WTC11 (cell line): ENCODE measurements at regions not wholly inside any gene's neighbourhood (a gene's known extent, or its start where the extent isn't known, plus 50 kb on each side); places are given as distances from the start of the nearest gene placed in this dataset.
A peak's percentile ranks its signal among the peaks of the same experiment; 100 is the strongest.

ENCODE experiments used
- ATAC-seq: fragments of 200-7000 bp; cut with Tn5 transposase; 2 replicates; pipeline ENCODE4 v1.10.0; 2021; ENCODE audit warnings: mild to moderate bottlenecking, moderate library complexity
- CTCF ChIA-PET: fragments of 300-600 bp; sonication (Branson Sonifier 250); formaldehyde crosslinking; loops from one replicate; lab custom pipeline; 2021; ENCODE audit warnings: antibody characterized with exemption; lab: Charles Lee
- POLR2A ChIA-PET: fragments of 350-600 bp; sonication (Branson Sonifier 250); formaldehyde crosslinking; loops from one replicate; lab custom pipeline; 2021; ENCODE audit warnings: antibody characterized with exemption; lab: Charles Lee
- DNase-seq: peaks from one replicate; pipeline ENCODE4 v3.0.0; 2021; ENCODE audit warnings: low spot score
- H3K27ac Mint-ChIP-seq: 2 replicates; pipeline ENCODE4 v1.8.0; 2021; ENCODE audit warnings: mixed read lengths
- H3K27me3 Mint-ChIP-seq: 2 replicates; pipeline ENCODE4 v1.8.0; 2021; ENCODE audit warnings: low read depth, mild to moderate bottlenecking, moderate library complexity, mixed read lengths
- H3K36me3 Mint-ChIP-seq: 2 replicates; pipeline ENCODE4 v1.8.0; 2021; ENCODE audit warnings: mixed read lengths
- H3K4me1 Mint-ChIP-seq: 2 replicates; pipeline ENCODE4 v1.8.0; 2022; ENCODE audit warnings: mixed read lengths
- H3K4me3 Mint-ChIP-seq: 2 replicates; pipeline ENCODE4 v1.8.0; 2021; ENCODE audit warnings: mild to moderate bottlenecking, moderate library complexity, mixed read lengths
- H3K9me3 Mint-ChIP-seq: 2 replicates; pipeline ENCODE4 v1.8.0; 2021; ENCODE audit warnings: mixed read lengths
- ESRRA ChIP-seq: sonication (generic); formaldehyde crosslinking; IDR thresholded peaks from 2 replicates; pipeline ENCODE4 v1.8.1; 2022; ENCODE audit warnings: mild to moderate bottlenecking, missing genetic modification reagents, borderline replicate concordance
- NR1H2 ChIP-seq: sonication (generic); formaldehyde crosslinking; IDR thresholded peaks from 2 replicates; pipeline ENCODE4 v1.9.0; 2021; ENCODE audit warnings: mild to moderate bottlenecking, moderate library complexity, missing genetic modification reagents
- TEAD4 ChIP-seq: sonication (generic); formaldehyde crosslinking; IDR thresholded peaks from 2 replicates; pipeline ENCODE4 v1.8.0; 2022; ENCODE audit warnings: mild to moderate bottlenecking, missing genetic modification reagents
- TP53 ChIP-seq: sonication (generic); formaldehyde crosslinking; IDR thresholded peaks from 2 replicates; pipeline ENCODE4 v1.8.1; 2023; ENCODE audit warnings: mild to moderate bottlenecking, missing genetic modification reagents
- ZNF232 ChIP-seq: sonication (generic); formaldehyde crosslinking; IDR thresholded peaks from 2 replicates; pipeline ENCODE4 v1.8.0; 2022; ENCODE audit warnings: mild to moderate bottlenecking, missing genetic modification reagents
- ZNF317 ChIP-seq: sonication (generic); formaldehyde crosslinking; IDR thresholded peaks from 2 replicates; pipeline ENCODE4 v1.8.1; 2023; ENCODE audit warnings: low read depth, mild to moderate bottlenecking, moderate library complexity, missing genetic modification reagents, borderline replicate concordance
- TF ChIP-seq, protein P1 (sequence below): sonication (generic); formaldehyde crosslinking; IDR thresholded peaks from 2 replicates; pipeline ENCODE4 v1.8.1; 2022; ENCODE audit warnings: low read depth, missing genetic modification reagents, borderline replicate concordance
- TF ChIP-seq, protein P2 (sequence below): sonication (generic); formaldehyde crosslinking; IDR thresholded peaks from 2 replicates; pipeline ENCODE4 v1.8.1; 2023; ENCODE audit warnings: mild to moderate bottlenecking, missing genetic modification reagents, borderline replicate concordance
- TF ChIP-seq, protein P3 (sequence below): sonication (generic); formaldehyde crosslinking; IDR thresholded peaks from 2 replicates; pipeline ENCODE4 v1.8.0; 2023; ENCODE audit warnings: missing genetic modification reagents, mild to moderate bottlenecking, borderline replicate concordance
- TF ChIP-seq, protein P4 (sequence below): sonication (generic); formaldehyde crosslinking; IDR thresholded peaks from 2 replicates; pipeline ENCODE4 v1.8.0; 2022; ENCODE audit warnings: mild to moderate bottlenecking, missing genetic modification reagents
- TF ChIP-seq, protein P5 (sequence below): fragments of 250-450 bp; sonication (Bioruptor Pico); IDR thresholded peaks from 2 replicates; pipeline ENCODE4 v1.9.0; 2021; ENCODE audit warnings: mild to moderate bottlenecking, borderline replicate concordance
- TF ChIP-seq, protein P6 (sequence below): sonication (generic); formaldehyde crosslinking; IDR thresholded peaks from 2 replicates; pipeline ENCODE4 v1.8.0; 2023; ENCODE audit warnings: mild to moderate bottlenecking, missing genetic modification reagents
- TF ChIP-seq, protein P7 (sequence below): sonication (generic); formaldehyde crosslinking; IDR thresholded peaks from 2 replicates; pipeline ENCODE4 v1.8.1; 2022; ENCODE audit warnings: mild to moderate bottlenecking, missing genetic modification reagents, moderate library complexity, borderline replicate concordance
- TF ChIP-seq, protein P8 (sequence below): sonication (generic); formaldehyde crosslinking; IDR thresholded peaks from 2 replicates; pipeline ENCODE4 v1.8.1; 2022; ENCODE audit warnings: missing genetic modification reagents, borderline replicate concordance

DNA sequence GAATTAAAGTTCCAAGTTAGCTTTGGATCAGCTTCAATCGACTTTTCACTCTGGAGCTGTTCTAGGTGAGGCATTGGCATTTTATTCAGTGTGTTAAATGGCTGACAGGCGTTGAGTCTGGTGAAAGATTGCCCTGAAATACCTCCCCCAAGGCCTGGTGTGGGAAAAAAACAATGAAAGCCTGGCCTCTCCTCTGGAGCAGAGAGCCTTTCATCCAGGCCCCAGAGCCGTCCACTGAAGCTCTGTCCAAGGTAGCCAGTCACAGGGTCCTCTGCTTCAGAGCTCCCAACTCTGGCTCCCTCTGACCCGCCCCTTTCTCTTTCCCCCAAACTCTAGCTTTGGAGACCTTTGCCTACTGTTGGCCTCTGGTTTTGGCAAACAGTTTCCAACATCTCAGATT is 123.6 kb upstream of the CRHR1 start:
- H3K9me3 Mint-ChIP-seq: peaks cover 7% of the 10 kb centered on the region
- POLR2A ChIA-PET: no interaction called here
- ATAC-seq (peak; percentile 73), DNase-seq (peak; percentile 30)
- no peak overlapping the region for H3K27ac Mint-ChIP-seq
- no peaks in the 10 kb centered on the region for H3K4me1 Mint-ChIP-seq
- no peaks in the 10 kb centered on the region for H3K27me3 Mint-ChIP-seq
- no peak overlapping the region for H3K4me3 Mint-ChIP-seq
- H3K36me3 Mint-ChIP-seq: no peaks in the 10 kb centered on the region
- CTCF ChIA-PET: interaction anchor here (0.7 to 1.7 kb wide), 9 partner anchors 12 to 429 kb away, joined by 3 to 7 read pairs (median 3); no protein-coding TSS in a partner anchor
- TF ChIP-seq, protein P1, sequence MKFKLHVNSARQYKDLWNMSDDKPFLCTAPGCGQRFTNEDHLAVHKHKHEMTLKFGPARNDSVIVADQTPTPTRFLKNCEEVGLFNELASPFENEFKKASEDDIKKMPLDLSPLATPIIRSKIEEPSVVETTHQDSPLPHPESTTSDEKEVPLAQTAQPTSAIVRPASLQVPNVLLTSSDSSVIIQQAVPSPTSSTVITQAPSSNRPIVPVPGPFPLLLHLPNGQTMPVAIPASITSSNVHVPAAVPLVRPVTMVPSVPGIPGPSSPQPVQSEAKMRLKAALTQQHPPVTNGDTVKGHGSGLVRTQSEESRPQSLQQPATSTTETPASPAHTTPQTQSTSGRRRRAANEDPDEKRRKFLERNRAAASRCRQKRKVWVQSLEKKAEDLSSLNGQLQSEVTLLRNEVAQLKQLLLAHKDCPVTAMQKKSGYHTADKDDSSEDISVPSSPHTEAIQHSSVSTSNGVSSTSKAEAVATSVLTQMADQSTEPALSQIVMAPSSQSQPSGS (CRISPR knock-in tag): no peak
- TF ChIP-seq, protein P2, sequence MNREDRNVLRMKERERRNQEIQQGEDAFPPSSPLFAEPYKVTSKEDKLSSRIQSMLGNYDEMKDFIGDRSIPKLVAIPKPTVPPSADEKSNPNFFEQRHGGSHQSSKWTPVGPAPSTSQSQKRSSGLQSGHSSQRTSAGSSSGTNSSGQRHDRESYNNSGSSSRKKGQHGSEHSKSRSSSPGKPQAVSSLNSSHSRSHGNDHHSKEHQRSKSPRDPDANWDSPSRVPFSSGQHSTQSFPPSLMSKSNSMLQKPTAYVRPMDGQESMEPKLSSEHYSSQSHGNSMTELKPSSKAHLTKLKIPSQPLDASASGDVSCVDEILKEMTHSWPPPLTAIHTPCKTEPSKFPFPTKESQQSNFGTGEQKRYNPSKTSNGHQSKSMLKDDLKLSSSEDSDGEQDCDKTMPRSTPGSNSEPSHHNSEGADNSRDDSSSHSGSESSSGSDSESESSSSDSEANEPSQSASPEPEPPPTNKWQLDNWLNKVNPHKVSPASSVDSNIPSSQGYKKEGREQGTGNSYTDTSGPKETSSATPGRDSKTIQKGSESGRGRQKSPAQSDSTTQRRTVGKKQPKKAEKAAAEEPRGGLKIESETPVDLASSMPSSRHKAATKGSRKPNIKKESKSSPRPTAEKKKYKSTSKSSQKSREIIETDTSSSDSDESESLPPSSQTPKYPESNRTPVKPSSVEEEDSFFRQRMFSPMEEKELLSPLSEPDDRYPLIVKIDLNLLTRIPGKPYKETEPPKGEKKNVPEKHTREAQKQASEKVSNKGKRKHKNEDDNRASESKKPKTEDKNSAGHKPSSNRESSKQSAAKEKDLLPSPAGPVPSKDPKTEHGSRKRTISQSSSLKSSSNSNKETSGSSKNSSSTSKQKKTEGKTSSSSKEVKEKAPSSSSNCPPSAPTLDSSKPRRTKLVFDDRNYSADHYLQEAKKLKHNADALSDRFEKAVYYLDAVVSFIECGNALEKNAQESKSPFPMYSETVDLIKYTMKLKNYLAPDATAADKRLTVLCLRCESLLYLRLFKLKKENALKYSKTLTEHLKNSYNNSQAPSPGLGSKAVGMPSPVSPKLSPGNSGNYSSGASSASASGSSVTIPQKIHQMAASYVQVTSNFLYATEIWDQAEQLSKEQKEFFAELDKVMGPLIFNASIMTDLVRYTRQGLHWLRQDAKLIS: no peak
- TF ChIP-seq TEAD4 (no peak), NR1H2 (CRISPR knock-in tag) (no peak), TP53 (CRISPR knock-in tag) (no peak), ZNF317 (CRISPR knock-in tag) (no peak), ESRRA (CRISPR knock-in tag) (no peak), ZNF232 (no peak)
- TF ChIP-seq, protein P3, sequence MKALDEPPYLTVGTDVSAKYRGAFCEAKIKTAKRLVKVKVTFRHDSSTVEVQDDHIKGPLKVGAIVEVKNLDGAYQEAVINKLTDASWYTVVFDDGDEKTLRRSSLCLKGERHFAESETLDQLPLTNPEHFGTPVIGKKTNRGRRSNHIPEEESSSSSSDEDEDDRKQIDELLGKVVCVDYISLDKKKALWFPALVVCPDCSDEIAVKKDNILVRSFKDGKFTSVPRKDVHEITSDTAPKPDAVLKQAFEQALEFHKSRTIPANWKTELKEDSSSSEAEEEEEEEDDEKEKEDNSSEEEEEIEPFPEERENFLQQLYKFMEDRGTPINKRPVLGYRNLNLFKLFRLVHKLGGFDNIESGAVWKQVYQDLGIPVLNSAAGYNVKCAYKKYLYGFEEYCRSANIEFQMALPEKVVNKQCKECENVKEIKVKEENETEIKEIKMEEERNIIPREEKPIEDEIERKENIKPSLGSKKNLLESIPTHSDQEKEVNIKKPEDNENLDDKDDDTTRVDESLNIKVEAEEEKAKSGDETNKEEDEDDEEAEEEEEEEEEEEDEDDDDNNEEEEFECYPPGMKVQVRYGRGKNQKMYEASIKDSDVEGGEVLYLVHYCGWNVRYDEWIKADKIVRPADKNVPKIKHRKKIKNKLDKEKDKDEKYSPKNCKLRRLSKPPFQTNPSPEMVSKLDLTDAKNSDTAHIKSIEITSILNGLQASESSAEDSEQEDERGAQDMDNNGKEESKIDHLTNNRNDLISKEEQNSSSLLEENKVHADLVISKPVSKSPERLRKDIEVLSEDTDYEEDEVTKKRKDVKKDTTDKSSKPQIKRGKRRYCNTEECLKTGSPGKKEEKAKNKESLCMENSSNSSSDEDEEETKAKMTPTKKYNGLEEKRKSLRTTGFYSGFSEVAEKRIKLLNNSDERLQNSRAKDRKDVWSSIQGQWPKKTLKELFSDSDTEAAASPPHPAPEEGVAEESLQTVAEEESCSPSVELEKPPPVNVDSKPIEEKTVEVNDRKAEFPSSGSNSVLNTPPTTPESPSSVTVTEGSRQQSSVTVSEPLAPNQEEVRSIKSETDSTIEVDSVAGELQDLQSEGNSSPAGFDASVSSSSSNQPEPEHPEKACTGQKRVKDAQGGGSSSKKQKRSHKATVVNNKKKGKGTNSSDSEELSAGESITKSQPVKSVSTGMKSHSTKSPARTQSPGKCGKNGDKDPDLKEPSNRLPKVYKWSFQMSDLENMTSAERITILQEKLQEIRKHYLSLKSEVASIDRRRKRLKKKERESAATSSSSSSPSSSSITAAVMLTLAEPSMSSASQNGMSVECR (CRISPR knock-in tag): no peak
- TF ChIP-seq, protein P4, sequence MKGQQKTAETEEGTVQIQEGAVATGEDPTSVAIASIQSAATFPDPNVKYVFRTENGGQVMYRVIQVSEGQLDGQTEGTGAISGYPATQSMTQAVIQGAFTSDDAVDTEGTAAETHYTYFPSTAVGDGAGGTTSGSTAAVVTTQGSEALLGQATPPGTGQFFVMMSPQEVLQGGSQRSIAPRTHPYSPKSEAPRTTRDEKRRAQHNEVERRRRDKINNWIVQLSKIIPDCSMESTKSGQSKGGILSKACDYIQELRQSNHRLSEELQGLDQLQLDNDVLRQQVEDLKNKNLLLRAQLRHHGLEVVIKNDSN: no peak
- TF ChIP-seq, protein P5, sequence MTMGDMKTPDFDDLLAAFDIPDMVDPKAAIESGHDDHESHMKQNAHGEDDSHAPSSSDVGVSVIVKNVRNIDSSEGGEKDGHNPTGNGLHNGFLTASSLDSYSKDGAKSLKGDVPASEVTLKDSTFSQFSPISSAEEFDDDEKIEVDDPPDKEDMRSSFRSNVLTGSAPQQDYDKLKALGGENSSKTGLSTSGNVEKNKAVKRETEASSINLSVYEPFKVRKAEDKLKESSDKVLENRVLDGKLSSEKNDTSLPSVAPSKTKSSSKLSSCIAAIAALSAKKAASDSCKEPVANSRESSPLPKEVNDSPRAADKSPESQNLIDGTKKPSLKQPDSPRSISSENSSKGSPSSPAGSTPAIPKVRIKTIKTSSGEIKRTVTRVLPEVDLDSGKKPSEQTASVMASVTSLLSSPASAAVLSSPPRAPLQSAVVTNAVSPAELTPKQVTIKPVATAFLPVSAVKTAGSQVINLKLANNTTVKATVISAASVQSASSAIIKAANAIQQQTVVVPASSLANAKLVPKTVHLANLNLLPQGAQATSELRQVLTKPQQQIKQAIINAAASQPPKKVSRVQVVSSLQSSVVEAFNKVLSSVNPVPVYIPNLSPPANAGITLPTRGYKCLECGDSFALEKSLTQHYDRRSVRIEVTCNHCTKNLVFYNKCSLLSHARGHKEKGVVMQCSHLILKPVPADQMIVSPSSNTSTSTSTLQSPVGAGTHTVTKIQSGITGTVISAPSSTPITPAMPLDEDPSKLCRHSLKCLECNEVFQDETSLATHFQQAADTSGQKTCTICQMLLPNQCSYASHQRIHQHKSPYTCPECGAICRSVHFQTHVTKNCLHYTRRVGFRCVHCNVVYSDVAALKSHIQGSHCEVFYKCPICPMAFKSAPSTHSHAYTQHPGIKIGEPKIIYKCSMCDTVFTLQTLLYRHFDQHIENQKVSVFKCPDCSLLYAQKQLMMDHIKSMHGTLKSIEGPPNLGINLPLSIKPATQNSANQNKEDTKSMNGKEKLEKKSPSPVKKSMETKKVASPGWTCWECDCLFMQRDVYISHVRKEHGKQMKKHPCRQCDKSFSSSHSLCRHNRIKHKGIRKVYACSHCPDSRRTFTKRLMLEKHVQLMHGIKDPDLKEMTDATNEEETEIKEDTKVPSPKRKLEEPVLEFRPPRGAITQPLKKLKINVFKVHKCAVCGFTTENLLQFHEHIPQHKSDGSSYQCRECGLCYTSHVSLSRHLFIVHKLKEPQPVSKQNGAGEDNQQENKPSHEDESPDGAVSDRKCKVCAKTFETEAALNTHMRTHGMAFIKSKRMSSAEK (CRISPR knock-in tag): no peak
- TF ChIP-seq, protein P6, sequence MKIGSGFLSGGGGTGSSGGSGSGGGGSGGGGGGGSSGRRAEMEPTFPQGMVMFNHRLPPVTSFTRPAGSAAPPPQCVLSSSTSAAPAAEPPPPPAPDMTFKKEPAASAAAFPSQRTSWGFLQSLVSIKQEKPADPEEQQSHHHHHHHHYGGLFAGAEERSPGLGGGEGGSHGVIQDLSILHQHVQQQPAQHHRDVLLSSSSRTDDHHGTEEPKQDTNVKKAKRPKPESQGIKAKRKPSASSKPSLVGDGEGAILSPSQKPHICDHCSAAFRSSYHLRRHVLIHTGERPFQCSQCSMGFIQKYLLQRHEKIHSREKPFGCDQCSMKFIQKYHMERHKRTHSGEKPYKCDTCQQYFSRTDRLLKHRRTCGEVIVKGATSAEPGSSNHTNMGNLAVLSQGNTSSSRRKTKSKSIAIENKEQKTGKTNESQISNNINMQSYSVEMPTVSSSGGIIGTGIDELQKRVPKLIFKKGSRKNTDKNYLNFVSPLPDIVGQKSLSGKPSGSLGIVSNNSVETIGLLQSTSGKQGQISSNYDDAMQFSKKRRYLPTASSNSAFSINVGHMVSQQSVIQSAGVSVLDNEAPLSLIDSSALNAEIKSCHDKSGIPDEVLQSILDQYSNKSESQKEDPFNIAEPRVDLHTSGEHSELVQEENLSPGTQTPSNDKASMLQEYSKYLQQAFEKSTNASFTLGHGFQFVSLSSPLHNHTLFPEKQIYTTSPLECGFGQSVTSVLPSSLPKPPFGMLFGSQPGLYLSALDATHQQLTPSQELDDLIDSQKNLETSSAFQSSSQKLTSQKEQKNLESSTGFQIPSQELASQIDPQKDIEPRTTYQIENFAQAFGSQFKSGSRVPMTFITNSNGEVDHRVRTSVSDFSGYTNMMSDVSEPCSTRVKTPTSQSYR (CRISPR knock-in tag): no peak
- TF ChIP-seq, protein P7, sequence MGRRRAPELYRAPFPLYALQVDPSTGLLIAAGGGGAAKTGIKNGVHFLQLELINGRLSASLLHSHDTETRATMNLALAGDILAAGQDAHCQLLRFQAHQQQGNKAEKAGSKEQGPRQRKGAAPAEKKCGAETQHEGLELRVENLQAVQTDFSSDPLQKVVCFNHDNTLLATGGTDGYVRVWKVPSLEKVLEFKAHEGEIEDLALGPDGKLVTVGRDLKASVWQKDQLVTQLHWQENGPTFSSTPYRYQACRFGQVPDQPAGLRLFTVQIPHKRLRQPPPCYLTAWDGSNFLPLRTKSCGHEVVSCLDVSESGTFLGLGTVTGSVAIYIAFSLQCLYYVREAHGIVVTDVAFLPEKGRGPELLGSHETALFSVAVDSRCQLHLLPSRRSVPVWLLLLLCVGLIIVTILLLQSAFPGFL (CRISPR knock-in tag): no peak
- TF ChIP-seq, protein P8, sequence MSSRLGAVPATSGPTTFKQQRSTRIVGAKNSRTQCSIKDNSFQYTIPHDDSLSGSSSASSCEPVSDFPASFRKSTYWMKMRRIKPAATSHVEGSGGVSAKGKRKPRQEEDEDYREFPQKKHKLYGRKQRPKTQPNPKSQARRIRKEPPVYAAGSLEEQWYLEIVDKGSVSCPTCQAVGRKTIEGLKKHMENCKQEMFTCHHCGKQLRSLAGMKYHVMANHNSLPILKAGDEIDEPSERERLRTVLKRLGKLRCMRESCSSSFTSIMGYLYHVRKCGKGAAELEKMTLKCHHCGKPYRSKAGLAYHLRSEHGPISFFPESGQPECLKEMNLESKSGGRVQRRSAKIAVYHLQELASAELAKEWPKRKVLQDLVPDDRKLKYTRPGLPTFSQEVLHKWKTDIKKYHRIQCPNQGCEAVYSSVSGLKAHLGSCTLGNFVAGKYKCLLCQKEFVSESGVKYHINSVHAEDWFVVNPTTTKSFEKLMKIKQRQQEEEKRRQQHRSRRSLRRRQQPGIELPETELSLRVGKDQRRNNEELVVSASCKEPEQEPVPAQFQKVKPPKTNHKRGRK: no peak
